A549 (cell line): ENCODE measurements at regions not wholly inside any gene's neighbourhood (a gene's known extent, or its start where the extent isn't known, plus 50 kb on each side); places are given as distances from the start of the nearest gene placed in this dataset.

Experiments used
- ATAC-seq, 2 experiments: fragments of 200-7000 bp in 1 of 2; fragments of >200 bp in 1 of 2; cut with Nextera tagmentation in 1 of 2; cut with Tn5 transposase in 1 of 2; 3 replicates each; pipeline versions ENCODE4 v1.8.0 to v1.9.1; 2018 to 2020; ENCODE audit warnings: mild to moderate bottlenecking in 1 of 2, moderate library complexity in 1 of 2
- CTCF ChIA-PET: fragments of 300-600 bp; sonication (Branson Sonifier 250); formaldehyde crosslinking; extraction: SDS; loops from one replicate; lab custom pipeline; 2021; ENCODE audit warnings: antibody characterized with exemption, inconsistent platforms; lab: Yijun Ruan, JAX
- POLR2A ChIA-PET: fragments of 350-600 bp; formaldehyde crosslinking; extraction: SDS; loops from one replicate; lab custom pipeline; 2021; ENCODE audit warnings: antibody characterized with exemption, inconsistent platforms; lab: Yijun Ruan, JAX
- DNase-seq, 2 experiments: peaks; one replicate each; pipeline versions ENCODE4 v3.0.0 to v3.0.0-alpha.2; 2011 to 2016; ENCODE audit warnings: low read depth in 1 of 2, low spot score in 1 of 2
- FAIRE-seq: peaks from 2 replicates; lab custom pipeline; 2011; peaks lifted over from hg19 to GRCh38; lab: Jason Lieb, UNC
- H3K27ac ChIP-seq, 2 experiments: fragments of >200 bp; sonication (Bioruptor Twin); formaldehyde crosslinking; 3 replicates each; pipeline ENCODE4 v1.5.1; 2016 to 2017
- H3K4me1 ChIP-seq: fragments of >200 bp; sonication (Bioruptor Twin); formaldehyde crosslinking; 3 replicates; pipeline ENCODE4 v1.6.1; 2016
- H3K4me2 ChIP-seq: fragments of >200 bp; sonication (Bioruptor Twin); formaldehyde crosslinking; 3 replicates; pipeline ENCODE4 v1.6.1; 2016
- H3K4me3 ChIP-seq: fragments of >200 bp; sonication (Bioruptor Twin); formaldehyde crosslinking; 3 replicates; pipeline ENCODE4 v1.5.1; 2016
- H3K9me3 ChIP-seq: fragments of >200 bp; sonication (Bioruptor Twin); formaldehyde crosslinking; 3 replicates; pipeline ENCODE4 v1.6.1; 2016
- ATOH8 ChIP-seq: fragments of 250-450 bp; sonication (Bioruptor Pico); IDR thresholded peaks from 2 replicates; pipeline ENCODE4 v1.5.0; 2020; ENCODE audit warnings: low read depth, mild to moderate bottlenecking, moderate library complexity
- CEBPB ChIP-seq, 2 experiments: fragments of >200 bp in 1 of 2; sonication (Bioruptor Twin) in 1 of 2; formaldehyde crosslinking in 1 of 2; IDR thresholded peaks; 2 replicates each; pipeline ENCODE4 v1.6.1; 2012 to 2016
- CHD2 ChIP-seq: fragments of 150-350 bp; IDR thresholded peaks from 2 replicates; pipeline ENCODE4 v1.6.1; 2014; ENCODE audit warnings: low read length; ENCODE audit not compliant: partially characterized antibody
- CTCF ChIP-seq: fragments of >200 bp; sonication (Bioruptor Twin); formaldehyde crosslinking; IDR thresholded peaks from 3 replicates; pipeline ENCODE4 v1.5.1; 2016
- E2F6 ChIP-seq: IDR thresholded peaks from 2 replicates; pipeline ENCODE4 v1.6.1; 2012; ENCODE audit warnings: low read depth, borderline replicate concordance
- EHF ChIP-seq: fragments of 250-450 bp; sonication (Bioruptor Pico); IDR thresholded peaks from 2 replicates; pipeline ENCODE4 v1.5.0; 2020; ENCODE audit warnings: mild to moderate bottlenecking
- ELK1 ChIP-seq: fragments of 150-350 bp; IDR thresholded peaks from 2 replicates; pipeline ENCODE4 v1.6.1; 2014; ENCODE audit warnings: low read depth, mild to moderate bottlenecking, low read length
- EP300 ChIP-seq, 2 experiments: fragments of >200 bp; sonication (Bioruptor Twin); formaldehyde crosslinking; IDR thresholded peaks; 2 replicates in 1 of 2; 3 replicates in 1 of 2; pipeline ENCODE4 v1.6.1; 2016 to 2017
- FOSB ChIP-seq: fragments of 250-450 bp; sonication (Bioruptor Pico); IDR thresholded peaks from 2 replicates; pipeline ENCODE4 v1.5.0; 2020; ENCODE audit warnings: mild to moderate bottlenecking, moderate library complexity
- FOSL2 ChIP-seq, 2 experiments: fragments of 450-650 bp in 1 of 2; fragments of >200 bp in 1 of 2; sonication (Bioruptor Twin) in 1 of 2; formaldehyde crosslinking; IDR thresholded peaks; 2 replicates each; pipeline versions ENCODE4 v1.5.0 to v1.6.1; 2016 to 2020; ENCODE audit warnings: mild to moderate bottlenecking in 1 of 2, moderate library complexity in 1 of 2
- GATA3 ChIP-seq: IDR thresholded peaks from 2 replicates; pipeline ENCODE4 v1.6.1; 2012; ENCODE audit warnings: borderline replicate concordance
- HES2 ChIP-seq: fragments of >200 bp; sonication (Bioruptor Twin); formaldehyde crosslinking; IDR thresholded peaks from 2 replicates; pipeline ENCODE4 v1.6.1; 2016
- HMGXB4 ChIP-seq: fragments of 250-450 bp; sonication (Bioruptor Pico); IDR thresholded peaks from 2 replicates; pipeline ENCODE4 v1.5.0; 2021; ENCODE audit warnings: mild to moderate bottlenecking, moderate library complexity, borderline replicate concordance
- JUN ChIP-seq, 2 experiments: fragments of >200 bp; sonication (Bioruptor Twin); formaldehyde crosslinking; IDR thresholded peaks; 2 replicates in 1 of 2; 3 replicates in 1 of 2; pipeline ENCODE4 v1.6.1; 2016 to 2017
- KDM5A ChIP-seq: fragments of 200-600 bp; sonication (generic); IDR thresholded peaks from 2 replicates; pipeline ENCODE4 v1.6.1; 2016; ENCODE audit warnings: antibody characterized with exemption, mild to moderate bottlenecking
- MAFK ChIP-seq: fragments of 450-650 bp; IDR thresholded peaks from 2 replicates; pipeline ENCODE4 v1.6.1; 2014; ENCODE audit not compliant: partially characterized antibody
- MYC ChIP-seq: IDR thresholded peaks from 2 replicates; pipeline ENCODE4 v1.6.1; 2012; ENCODE audit warnings: mild to moderate bottlenecking, inconsistent platforms, low read length, improper control_type of control experiment, borderline replicate concordance
- NR3C1 ChIP-seq: fragments of >200 bp; sonication (Bioruptor Twin); formaldehyde crosslinking; IDR thresholded peaks from 3 replicates; pipeline ENCODE4 v1.6.1; 2017
- RARB ChIP-seq: fragments of 250-450 bp; sonication (Bioruptor Pico); IDR thresholded peaks from 2 replicates; pipeline ENCODE4 v1.8.0; 2021; ENCODE audit warnings: mild to moderate bottlenecking, moderate library complexity
- RCOR1 ChIP-seq: fragments of 150-350 bp; IDR thresholded peaks from 2 replicates; pipeline ENCODE4 v1.6.1; 2014; ENCODE audit warnings: antibody characterized with exemption, low read length, low read depth
- REST ChIP-seq: fragments of 200-600 bp; sonication (generic); IDR thresholded peaks from 2 replicates; pipeline ENCODE4 v1.6.1; 2016; ENCODE audit warnings: antibody characterized with exemption, mild to moderate bottlenecking, moderate library complexity
- SMC3 ChIP-seq: fragments of >200 bp; sonication (Bioruptor Twin); formaldehyde crosslinking; IDR thresholded peaks from 3 replicates; pipeline ENCODE4 v1.6.1; 2018; ENCODE audit warnings: inconsistent platforms
- TFCP2L1 ChIP-seq: fragments of 250-450 bp; sonication (Bioruptor Pico); IDR thresholded peaks from 2 replicates; pipeline ENCODE4 v1.5.0; 2021; ENCODE audit warnings: mild to moderate bottlenecking
- TP53 ChIP-seq: fragments of 250-450 bp; sonication (Bioruptor Pico); IDR thresholded peaks from 2 replicates; pipeline ENCODE4 v1.5.0; 2021; ENCODE audit warnings: mild to moderate bottlenecking, moderate library complexity
- ZC3H11A ChIP-seq: fragments of 450-650 bp; IDR thresholded peaks from 2 replicates; pipeline ENCODE4 v1.6.1; 2014; ENCODE audit warnings: antibody characterized with exemption, mild to moderate bottlenecking
- ZFP36 ChIP-seq: fragments of 450-650 bp; IDR thresholded peaks from 2 replicates; pipeline ENCODE4 v1.6.1; 2014; ENCODE audit warnings: borderline replicate concordance; ENCODE audit not compliant: partially characterized antibody
- WGBS: methylation state at CpG from one replicate; pipeline ENCODE4 v1.1.6; 2017; ENCODE audit errors: missing lambda C conversion rate; 5-methylcytosine and 5-hydroxymethylcytosine counted together

- 0 out of 3 replicates have a peak, but pooled peaks cover 2% of the 10 kb centered on the region for H3K9me3 ChIP-seq
- 66% methylated on average over 12 of the region's 12 CpGs for WGBS
- FAIRE-seq (no peak), DNase-seq (no peak), ATAC-seq (no peak)
- H3K4me3 ChIP-seq: no peak overlapping the region
- H3K27ac ChIP-seq: no peak overlapping the region
- no peak overlapping the region for H3K4me2 ChIP-seq
- TF ChIP-seq RARB (CRISPR knock-in tag): no peak
- no peak for TF ChIP-seq TFCP2L1 (CRISPR knock-in tag)
- TF ChIP-seq GATA3: no peak
- no peak for TF ChIP-seq CHD2
- no peak for TF ChIP-seq FOSL2 (IDR thresholded peaks at IDR 0.05)
- no peak for TF ChIP-seq FOSL2 (CRISPR knock-in tag; IDR thresholded peaks at IDR 0.05)
- TF ChIP-seq CTCF: no peak
- no peak for TF ChIP-seq KDM5A
- TF ChIP-seq REST: no peak
- no peak for TF ChIP-seq HES2
- TF ChIP-seq E2F6: no peak
- no peak for TF ChIP-seq MYC
- no peak for TF ChIP-seq MAFK
- TF ChIP-seq RCOR1: no peak
- TF ChIP-seq FOSB (CRISPR knock-in tag): no peak
- TF ChIP-seq SMC3: no peak
- TF ChIP-seq HMGXB4: no peak
- no peak for TF ChIP-seq ZC3H11A
- POLR2A ChIA-PET: no interaction called here
- CTCF ChIA-PET: no interaction called here
- H3K4me1 ChIP-seq: no peaks in the 10 kb centered on the region
These were observed 116.7 kb downstream of the TWIST2 start for GRCh38 chr2:238964544-238965067.

GRCh38 chr2:238965371-238966071 is 117.6 kb downstream of the TWIST2 start:
- Histone ChIP-seq H3K4me3 (no peak overlapping the region), H3K4me1 (no peaks in the 10 kb centered on the region), H3K27ac (no peak overlapping the region), H3K9me3 (no peaks in the 10 kb centered on the region), H3K4me2 (no peak overlapping the region)
- FAIRE-seq (no peak), ATAC-seq (no peak), DNase-seq (no peak)
- POLR2A ChIA-PET: no interaction called here
- CTCF ChIA-PET: no interaction called here
- WGBS: 77% methylated on average over 17 of the region's 18 CpGs
- TF ChIP-seq CHD2: no peak
- no peak for TF ChIP-seq TP53 (CRISPR knock-in tag)
- TF ChIP-seq JUN (IDR thresholded peaks at IDR 0.05): no peak
- TF ChIP-seq EHF: no peak
- TF ChIP-seq ZFP36: no peak
- TF ChIP-seq ELK1: no peak
- TF ChIP-seq MYC: no peak
- TF ChIP-seq EP300 (IDR thresholded peaks at IDR 0.05): no peak
- no peak for TF ChIP-seq NR3C1
- no peak for TF ChIP-seq CEBPB (IDR thresholded peaks at IDR 0.05)
- TF ChIP-seq RARB (CRISPR knock-in tag): no peak
- no peak for TF ChIP-seq ATOH8
- no peak for TF ChIP-seq FOSL2 (IDR thresholded peaks at IDR 0.05)
- TF ChIP-seq FOSL2 (CRISPR knock-in tag; IDR thresholded peaks at IDR 0.05): no peak
- no peak for TF ChIP-seq HES2
